Common myeloid progenitor, CD34-positive (primary cell): ENCODE measurements at regions not wholly inside any gene's neighbourhood (a gene's known extent, or its start where the extent isn't known, plus 50 kb on each side); places are given as distances from the start of the nearest gene placed in this dataset.
"Not testable (repeated sequence)": the region's sequence is repeated elsewhere in the genome, so short reads cannot be mapped to it uniquely, and the experiment has no call there.

Experiments used
- CTCF ChIA-PET: fragments of 350-600 bp; sonication (Branson Sonifier 250); formaldehyde crosslinking; loops from one replicate; lab custom pipeline; 2021; ENCODE audit warnings: antibody characterized with exemption; lab: Charles Lee
- POLR2A ChIA-PET: fragments of 350-600 bp; sonication (Branson Sonifier 250); formaldehyde crosslinking; loops from one replicate; lab custom pipeline; 2021; ENCODE audit warnings: antibody characterized with exemption; lab: Charles Lee
- DNase-seq, 3 donors: peaks; one replicate each; pipeline versions ENCODE4 v3.0.0 to v3.0.0-alpha.2; 2013
- H3K27ac ChIP-seq, 2 experiments: 1 replicate in 1 of 2; 2 replicates in 1 of 2; pipeline ENCODE4 v1.7.0; 2013; ENCODE audit warnings: inconsistent platforms in 2 of 2, low read length in 2 of 2, mild to moderate bottlenecking in 2 of 2, low read depth in 1 of 2, moderate library complexity in 1 of 2; ENCODE audit not compliant: severe bottlenecking in 2 of 2, insufficient read depth in 1 of 2, poor library complexity in 1 of 2
- H3K27me3 ChIP-seq, 5 experiments: replicated peaks in 2 of 5; 1 replicate in 3 of 5; 2 replicates in 2 of 5; pipeline versions ENCODE4 v1.6.1 to v1.7.0; 2013; ENCODE audit warnings: low read length in 4 of 5, mild to moderate bottlenecking in 2 of 5, moderate library complexity in 2 of 5, inconsistent platforms in 1 of 5; ENCODE audit not compliant: insufficient read depth in 5 of 5, control insufficient read depth in 4 of 5
- H3K36me3 ChIP-seq, 4 experiments: 1 replicate in 2 of 4; 2 replicates in 2 of 4; pipeline versions ENCODE4 v1.6.1 to v1.7.0; 2013; ENCODE audit warnings: low read length in 3 of 4, control low read depth in 1 of 4, mild to moderate bottlenecking in 1 of 4; ENCODE audit not compliant: control insufficient read depth in 4 of 4, insufficient read depth in 4 of 4
- H3K4me1 ChIP-seq, 4 experiments: 1 replicate in 3 of 4; 2 replicates in 1 of 4; pipeline versions ENCODE4 v1.6.1 to v1.7.1; 2013; ENCODE audit warnings: low read length in 3 of 4, mild to moderate bottlenecking in 3 of 4, control low read depth in 1 of 4, inconsistent platforms in 1 of 4, moderate library complexity in 1 of 4; ENCODE audit not compliant: control insufficient read depth in 4 of 4, insufficient read depth in 4 of 4; ENCODE audit errors: control extremely low read depth in 1 of 4
- H3K4me3 ChIP-seq, 7 experiments: 1 replicate in 4 of 7; 2 replicates in 3 of 7; pipeline versions ENCODE4 v1.5.1 to v1.7.0; 2013; ENCODE audit warnings: mild to moderate bottlenecking in 7 of 7, low read length in 6 of 7, moderate library complexity in 6 of 7, inconsistent platforms in 2 of 7, low read depth in 2 of 7, control low read depth in 1 of 7; ENCODE audit not compliant: insufficient read depth in 4 of 7, control insufficient read depth in 1 of 7; ENCODE audit errors: extremely low read depth in 1 of 7
- H3K9me3 ChIP-seq, 5 experiments: 1 replicate in 4 of 5; 2 replicates in 1 of 5; pipeline versions ENCODE4 v1.6.1 to v1.7.1; 2013; ENCODE audit warnings: low read length in 4 of 5, mild to moderate bottlenecking in 2 of 5, inconsistent platforms in 1 of 5, low read depth in 1 of 5, moderate library complexity in 1 of 5; ENCODE audit not compliant: control insufficient read depth in 4 of 5, insufficient read depth in 2 of 5; ENCODE audit errors: control extremely low read depth in 1 of 5
- WGBS: methylation state at CpG from one replicate; pipeline ENCODE4 v1.1.5; 2013; ENCODE audit not compliant: insufficient coverage; 5-methylcytosine and 5-hydroxymethylcytosine counted together

- ChIA-PET CTCF (no interaction called here), POLR2A (interaction anchor here (0.6 kb wide), 1 partner anchor 1966 kb away, joined by 3 read pairs; no protein-coding TSS in a partner anchor)
- no peaks in the 10 kb centered on the region for H3K4me1 ChIP-seq
- no peak for DNase-seq
- H3K27me3 ChIP-seq: no peaks in the 10 kb centered on the region
- no peak overlapping the region for H3K4me3 ChIP-seq
- no peaks in the 10 kb centered on the region for H3K9me3 ChIP-seq
- no peak overlapping the region for H3K27ac ChIP-seq
- H3K36me3 ChIP-seq: no peaks in the 10 kb centered on the region
- WGBS: 100% methylated on average over 2 of the region's 8 CpGs
These were observed 1005.5 kb downstream of the VRK1 start for GRCh38 chr14:97802430-97803373.

- H3K4me3 ChIP-seq: no peak overlapping the region
- no peaks in the 10 kb centered on the region for H3K9me3 ChIP-seq
- DNase-seq: no peak
- H3K27ac ChIP-seq: no peak overlapping the region
- CTCF ChIA-PET: no interaction called here
- no CpG with 5 or more reads among the region's 2 CpGs for WGBS
- H3K36me3 ChIP-seq: no peaks in the 10 kb centered on the region
- no peaks in the 10 kb centered on the region for H3K27me3 ChIP-seq
- POLR2A ChIA-PET: no interaction called here
- H3K4me1 ChIP-seq: no peaks in the 10 kb centered on the region
These were observed 1006.9 kb downstream of the VRK1 start for GRCh38 chr14:97804056-97804455.

GRCh38 chr14:97806891-97807290, 1009.7 kb downstream of the VRK1 start:
- H3K27me3 ChIP-seq: no peaks in the 10 kb centered on the region
- no peaks in the 10 kb centered on the region for H3K36me3 ChIP-seq
- ChIA-PET POLR2A (no interaction called here), CTCF (no interaction called here)
- H3K4me1 ChIP-seq: no peaks in the 10 kb centered on the region
- no peak for DNase-seq
- WGBS: 99% methylated on average over 8 of the region's 9 CpGs
- H3K27ac ChIP-seq: no peak overlapping the region
- no peaks in the 10 kb centered on the region for H3K9me3 ChIP-seq
- H3K4me3 ChIP-seq: no peak overlapping the region

- 100% methylated on average over 4 of the region's 4 CpGs for WGBS
- H3K9me3 ChIP-seq, H3K4me3 ChIP-seq, H3K27ac ChIP-seq, CTCF ChIA-PET, H3K27me3 ChIP-seq, H3K4me1 ChIP-seq, H3K36me3 ChIP-seq, DNase-seq: not testable (repeated sequence)
- POLR2A ChIA-PET: interaction anchor here (0.7 kb wide), 1 partner anchor 263 kb away, joined by 3 read pairs; no protein-coding TSS in a partner anchor
These were observed 1011.4 kb downstream of the VRK1 start for GRCh38 chr14:97808541-97808940.

- Histone ChIP-seq H3K27ac (no peak overlapping the region), H3K9me3 (peaks cover 0 to 1% (median 0%) of the 10 kb centered on the region in 5 experiments), H3K4me3 (no peak overlapping the region), H3K36me3 (no peaks in the 10 kb centered on the region), H3K27me3 (no peaks in the 10 kb centered on the region), H3K4me1 (no peaks in the 10 kb centered on the region)
- ChIA-PET POLR2A (no interaction called here), CTCF (no interaction called here)
- no peak for DNase-seq
- WGBS: 100% methylated on average over 4 of the region's 5 CpGs
These were observed 1016.4 kb downstream of the VRK1 start for GRCh38 chr14:97813556-97813955.

- Histone ChIP-seq H3K27me3 (no peaks in the 10 kb centered on the region), H3K4me1 (no peaks in the 10 kb centered on the region), H3K27ac (no peak overlapping the region), H3K4me3 (no peak overlapping the region), H3K9me3 (peaks cover 0 to 1% (median 0%) of the 10 kb centered on the region in 5 experiments), H3K36me3 (no peaks in the 10 kb centered on the region)
- ChIA-PET CTCF (no interaction called here), POLR2A (no interaction called here)
- no peak for DNase-seq
- WGBS: 100% methylated on average over 2 of the region's 2 CpGs
These were observed 1023.6 kb downstream of the VRK1 start for GRCh38 chr14:97820781-97821180.

- no peak for DNase-seq
- ChIA-PET POLR2A (no interaction called here), CTCF (no interaction called here)
- no peaks in the 10 kb centered on the region for H3K9me3 ChIP-seq
- no peaks in the 10 kb centered on the region for H3K36me3 ChIP-seq
- WGBS: no CpG with 5 or more reads among the region's 1 CpG
- H3K27ac ChIP-seq: no peak overlapping the region
- no peak overlapping the region for H3K4me3 ChIP-seq
- H3K27me3 ChIP-seq: no peaks in the 10 kb centered on the region
- no peaks in the 10 kb centered on the region for H3K4me1 ChIP-seq
These were observed 1027.0 kb downstream of the VRK1 start for GRCh38 chr14:97824218-97824617.
